ENCODE measurements at regions not wholly inside any gene's neighbourhood (a gene's known extent, or its start where the extent isn't known, plus 50 kb on each side); places are given as distances from the start of the nearest gene placed in this dataset.

DNA sequence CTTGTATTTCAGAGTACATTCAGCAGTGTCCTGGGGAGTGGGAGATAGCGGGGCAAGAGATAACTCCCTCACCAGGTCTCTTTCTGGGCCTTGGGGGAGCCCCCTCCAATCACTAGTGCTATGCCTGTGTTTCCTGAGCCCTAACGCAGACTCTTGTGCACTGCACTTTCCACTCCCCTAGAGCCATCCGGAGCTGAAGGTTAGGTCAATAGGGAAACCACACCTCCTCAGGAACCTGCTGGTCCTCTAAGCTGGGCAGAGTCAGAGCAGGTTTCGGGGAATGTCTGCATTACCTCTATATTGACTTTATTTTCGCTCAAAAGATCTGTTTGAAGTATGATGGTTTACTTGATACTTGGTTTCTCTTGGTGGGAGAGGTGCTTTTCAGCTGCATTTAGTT is 617.0 kb upstream of the ROBO1 start:
- TF ChIP-seq, protein P1, sequence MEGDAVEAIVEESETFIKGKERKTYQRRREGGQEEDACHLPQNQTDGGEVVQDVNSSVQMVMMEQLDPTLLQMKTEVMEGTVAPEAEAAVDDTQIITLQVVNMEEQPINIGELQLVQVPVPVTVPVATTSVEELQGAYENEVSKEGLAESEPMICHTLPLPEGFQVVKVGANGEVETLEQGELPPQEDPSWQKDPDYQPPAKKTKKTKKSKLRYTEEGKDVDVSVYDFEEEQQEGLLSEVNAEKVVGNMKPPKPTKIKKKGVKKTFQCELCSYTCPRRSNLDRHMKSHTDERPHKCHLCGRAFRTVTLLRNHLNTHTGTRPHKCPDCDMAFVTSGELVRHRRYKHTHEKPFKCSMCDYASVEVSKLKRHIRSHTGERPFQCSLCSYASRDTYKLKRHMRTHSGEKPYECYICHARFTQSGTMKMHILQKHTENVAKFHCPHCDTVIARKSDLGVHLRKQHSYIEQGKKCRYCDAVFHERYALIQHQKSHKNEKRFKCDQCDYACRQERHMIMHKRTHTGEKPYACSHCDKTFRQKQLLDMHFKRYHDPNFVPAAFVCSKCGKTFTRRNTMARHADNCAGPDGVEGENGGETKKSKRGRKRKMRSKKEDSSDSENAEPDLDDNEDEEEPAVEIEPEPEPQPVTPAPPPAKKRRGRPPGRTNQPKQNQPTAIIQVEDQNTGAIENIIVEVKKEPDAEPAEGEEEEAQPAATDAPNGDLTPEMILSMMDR (IDR thresholded peaks at IDR 0.05): no peak
- TF ChIP-seq SIN3A (IDR thresholded peaks at IDR 0.05; ENCODE audit: borderline replicate concordance, insufficient read depth, low read depth, low read length) (no peak), TCF7L2 (IDR thresholded peaks at IDR 0.05; ENCODE audit: low read depth, low read length) (no peak), POLR2AphosphoS5 (IDR thresholded peaks at IDR 0.05; ENCODE audit: low read depth, low read length) (no peak)
- TF ChIP-seq, protein P2, sequence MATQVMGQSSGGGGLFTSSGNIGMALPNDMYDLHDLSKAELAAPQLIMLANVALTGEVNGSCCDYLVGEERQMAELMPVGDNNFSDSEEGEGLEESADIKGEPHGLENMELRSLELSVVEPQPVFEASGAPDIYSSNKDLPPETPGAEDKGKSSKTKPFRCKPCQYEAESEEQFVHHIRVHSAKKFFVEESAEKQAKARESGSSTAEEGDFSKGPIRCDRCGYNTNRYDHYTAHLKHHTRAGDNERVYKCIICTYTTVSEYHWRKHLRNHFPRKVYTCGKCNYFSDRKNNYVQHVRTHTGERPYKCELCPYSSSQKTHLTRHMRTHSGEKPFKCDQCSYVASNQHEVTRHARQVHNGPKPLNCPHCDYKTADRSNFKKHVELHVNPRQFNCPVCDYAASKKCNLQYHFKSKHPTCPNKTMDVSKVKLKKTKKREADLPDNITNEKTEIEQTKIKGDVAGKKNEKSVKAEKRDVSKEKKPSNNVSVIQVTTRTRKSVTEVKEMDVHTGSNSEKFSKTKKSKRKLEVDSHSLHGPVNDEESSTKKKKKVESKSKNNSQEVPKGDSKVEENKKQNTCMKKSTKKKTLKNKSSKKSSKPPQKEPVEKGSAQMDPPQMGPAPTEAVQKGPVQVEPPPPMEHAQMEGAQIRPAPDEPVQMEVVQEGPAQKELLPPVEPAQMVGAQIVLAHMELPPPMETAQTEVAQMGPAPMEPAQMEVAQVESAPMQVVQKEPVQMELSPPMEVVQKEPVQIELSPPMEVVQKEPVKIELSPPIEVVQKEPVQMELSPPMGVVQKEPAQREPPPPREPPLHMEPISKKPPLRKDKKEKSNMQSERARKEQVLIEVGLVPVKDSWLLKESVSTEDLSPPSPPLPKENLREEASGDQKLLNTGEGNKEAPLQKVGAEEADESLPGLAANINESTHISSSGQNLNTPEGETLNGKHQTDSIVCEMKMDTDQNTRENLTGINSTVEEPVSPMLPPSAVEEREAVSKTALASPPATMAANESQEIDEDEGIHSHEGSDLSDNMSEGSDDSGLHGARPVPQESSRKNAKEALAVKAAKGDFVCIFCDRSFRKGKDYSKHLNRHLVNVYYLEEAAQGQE (IDR thresholded peaks at IDR 0.05; ENCODE audit: insufficient read depth in 1 of 2, low read depth in 2 of 2, low read length in 1 of 2): no peak
- H3K36me3 ChIP-seq (ENCODE audit: control insufficient read depth, insufficient read depth, low read length): no peaks in the 10 kb centered on the region
- H3K27ac ChIP-seq (ENCODE audit: low read length): no peak overlapping the region
- BruUV-seq (replicated peaks): no TSS peak
- ChIA-PET POLR2A (no interaction called here), CTCF (no interaction called here)
- no peak overlapping the region for H3K4me3 ChIP-seq (ENCODE audit: low read depth in 2 of 2, low read length in 2 of 2)
- ATAC-seq (no peak), DNase-seq (ENCODE audit: low read depth, low spot score) (no peak)
- in situ Hi-C loops (cut with HindIII; ENCODE audit: low pct_unique_long_range_greater_than_20kb, low sequenced_read_pairs): no loop called here
- no peaks in the 10 kb centered on the region for H3K4me1 ChIP-seq (ENCODE audit: control insufficient read depth, insufficient read depth, low read length)
- intact Hi-C loops (cut with micrococcal nuclease; ENCODE audit: unreplicated experiment): no loop called here
- no peaks in the 10 kb centered on the region for H3K9me3 ChIP-seq (ENCODE audit: control insufficient read depth, insufficient read depth, low read depth, low read length)
- no peaks in the 10 kb centered on the region for H3K27me3 ChIP-seq (ENCODE audit: control insufficient read depth, insufficient read depth, low read length)

GRCh38 chr3:80374423-80374822 is 606.6 kb upstream of the ROBO1 start:
- DNase-seq (ENCODE audit: low read depth, low spot score) (no peak), ATAC-seq (no peak)
- Histone ChIP-seq H3K27me3 (ENCODE audit: control insufficient read depth, insufficient read depth, low read length) (no peaks in the 10 kb centered on the region), H3K27ac (ENCODE audit: low read length) (no peak overlapping the region), H3K4me3 (ENCODE audit: low read depth in 2 of 2, low read length in 2 of 2) (no peak overlapping the region), H3K9me3 (ENCODE audit: control insufficient read depth, insufficient read depth, low read depth, low read length) (no peaks in the 10 kb centered on the region), H3K4me1 (ENCODE audit: control insufficient read depth, insufficient read depth, low read length) (no peaks in the 10 kb centered on the region), H3K36me3 (ENCODE audit: control insufficient read depth, insufficient read depth, low read length) (no peaks in the 10 kb centered on the region)
- ChIA-PET CTCF (no interaction called here), POLR2A (no interaction called here)
- intact Hi-C loops (cut with micrococcal nuclease; ENCODE audit: unreplicated experiment) (no loop called here), in situ Hi-C loops (cut with HindIII; ENCODE audit: low pct_unique_long_range_greater_than_20kb, low sequenced_read_pairs) (no loop called here)
- TF ChIP-seq, protein P1 (IDR thresholded peaks at IDR 0.05): no peak
- TF ChIP-seq, protein P2 (IDR thresholded peaks at IDR 0.05; ENCODE audit: insufficient read depth in 1 of 2, low read depth in 2 of 2, low read length in 1 of 2): no peak
- TF ChIP-seq TCF7L2 (IDR thresholded peaks at IDR 0.05; ENCODE audit: low read depth, low read length) (no peak), SIN3A (IDR thresholded peaks at IDR 0.05; ENCODE audit: borderline replicate concordance, insufficient read depth, low read depth, low read length) (no peak)
- BruUV-seq (replicated peaks): no TSS peak

Data from Panc1 (cell line).